Stimulated activated CD8-positive, alpha-beta memory T cell treated with anti-CD3 and anti-CD28 coated beads, Interleukin-7, amount 100 ng/mL, for 24 hours (primary cell): ENCODE measurements at regions not wholly inside any gene's neighbourhood (a gene's known extent, or its start where the extent isn't known, plus 50 kb on each side); places are given as distances from the start of the nearest gene placed in this dataset.

Experiments
- DNase-seq: peaks from one replicate; pipeline ENCODE4 v3.0.0-alpha.2; 2020; ENCODE audit warnings: low read depth

DNA sequence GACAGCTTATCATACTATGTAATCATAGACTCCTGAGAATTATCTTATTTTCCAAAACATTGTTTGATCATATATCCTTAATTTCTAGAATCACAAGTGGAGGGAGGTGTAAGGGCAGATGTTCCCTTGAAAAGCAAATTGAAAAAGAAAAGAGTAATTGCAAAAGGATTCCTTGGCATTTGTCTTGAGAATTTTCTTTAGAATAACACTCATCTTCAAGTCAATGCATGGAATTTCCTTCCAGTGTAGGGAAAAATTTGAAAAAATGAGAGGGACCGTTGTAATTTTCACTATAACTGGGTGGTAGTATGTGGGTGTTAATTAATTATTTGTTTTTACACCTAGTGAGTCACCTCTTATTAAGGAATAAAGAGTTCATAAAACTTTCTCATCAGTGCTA is 724.6 kb upstream of the ADAMTS5 start:
- DNase-seq = no peak

GRCh38 chr21:27691006-27691405 is 724.1 kb upstream of the ADAMTS5 start:
- DNase-seq = no peak

GRCh38 chr21:27690426-27690825 is 723.5 kb upstream of the ADAMTS5 start:
- no peak for DNase-seq

DNA sequence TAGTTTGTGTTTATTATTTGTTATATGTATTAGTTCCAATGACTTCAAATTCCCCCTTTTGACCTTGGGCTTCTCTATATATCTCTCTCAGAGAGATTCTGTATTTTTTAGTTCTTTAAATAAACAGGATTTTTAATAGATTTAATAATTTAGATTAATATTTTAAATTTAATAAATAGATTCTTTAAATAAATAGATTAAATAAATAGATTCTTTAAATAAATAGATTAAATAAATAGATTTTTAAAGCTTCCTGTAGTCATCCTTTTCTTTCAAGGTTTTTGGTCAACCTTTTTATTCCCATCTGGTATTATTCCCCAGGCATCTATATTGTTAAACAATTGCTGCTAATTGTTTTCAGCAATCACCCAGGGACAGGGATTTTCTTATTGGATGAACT is 721.9 kb upstream of the ADAMTS5 start:
- DNase-seq = no peak

DNA sequence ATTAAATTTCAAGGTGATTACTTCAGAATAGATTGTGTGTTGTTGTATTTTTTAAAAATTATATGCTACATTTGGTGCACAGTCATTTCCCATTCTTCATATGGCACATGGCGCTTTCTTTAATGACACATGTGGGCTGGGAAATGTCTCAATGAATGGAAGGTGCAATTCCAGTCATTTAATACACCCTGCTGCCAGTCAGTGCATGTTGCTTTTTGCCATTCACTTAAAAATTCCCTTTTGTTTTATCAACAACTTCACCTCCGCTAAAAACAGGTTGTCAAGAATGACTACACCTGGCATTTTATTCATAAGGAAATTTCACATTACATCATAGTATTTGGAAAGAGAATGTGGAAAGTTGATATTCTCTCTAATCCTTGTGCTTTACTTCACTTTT is 716.4 kb upstream of the ADAMTS5 start:
- DNase-seq = no peak

- no peak for DNase-seq
Measured at GRCh38 chr21:27681841-27682240, 715.0 kb upstream of the ADAMTS5 start.

DNA sequence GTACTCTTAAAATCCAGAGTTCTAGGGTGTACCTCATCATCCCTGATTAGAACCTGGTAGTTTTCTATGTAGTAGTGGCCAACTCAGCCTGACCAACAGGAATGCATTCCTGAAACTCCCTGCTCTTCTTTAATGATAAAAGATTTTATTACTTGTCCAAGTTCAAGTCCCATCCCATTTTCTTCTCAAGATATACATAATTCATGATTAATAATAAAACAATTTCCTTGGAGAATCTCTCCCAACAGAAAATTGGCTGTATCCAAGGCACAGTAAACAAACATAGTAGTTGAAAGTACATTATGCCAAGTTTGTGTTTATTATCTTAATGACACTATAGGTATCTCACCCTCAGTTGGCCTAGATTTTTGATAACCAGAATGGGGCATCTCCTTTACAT is 714.1 kb upstream of the ADAMTS5 start:
- DNase-seq = no peak

- no peak for DNase-seq
Measured at GRCh38 chr21:27680181-27680580, 713.3 kb upstream of the ADAMTS5 start.

GRCh38 chr21:27678511-27678910 is 711.6 kb upstream of the ADAMTS5 start:
- no peak for DNase-seq

DNA sequence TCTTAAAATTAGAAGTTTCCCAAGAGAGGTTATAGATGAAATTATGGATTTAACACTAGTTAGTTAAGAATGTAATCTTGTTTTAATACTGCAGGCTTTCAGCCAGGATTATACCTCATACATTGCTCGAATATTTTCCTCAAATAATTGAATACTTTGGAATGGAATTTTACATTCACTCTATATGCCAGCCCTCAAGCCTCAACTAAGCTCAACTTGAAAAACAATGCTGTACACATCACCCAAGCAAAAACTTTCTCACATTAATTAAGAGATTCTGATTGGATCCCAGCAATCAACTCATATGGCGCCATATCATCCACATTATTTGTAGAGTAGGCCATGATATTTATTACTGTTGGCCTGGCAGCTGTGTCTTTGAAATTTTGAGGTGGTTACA is 710.7 kb upstream of the ADAMTS5 start:
- DNase-seq = no peak

DNA sequence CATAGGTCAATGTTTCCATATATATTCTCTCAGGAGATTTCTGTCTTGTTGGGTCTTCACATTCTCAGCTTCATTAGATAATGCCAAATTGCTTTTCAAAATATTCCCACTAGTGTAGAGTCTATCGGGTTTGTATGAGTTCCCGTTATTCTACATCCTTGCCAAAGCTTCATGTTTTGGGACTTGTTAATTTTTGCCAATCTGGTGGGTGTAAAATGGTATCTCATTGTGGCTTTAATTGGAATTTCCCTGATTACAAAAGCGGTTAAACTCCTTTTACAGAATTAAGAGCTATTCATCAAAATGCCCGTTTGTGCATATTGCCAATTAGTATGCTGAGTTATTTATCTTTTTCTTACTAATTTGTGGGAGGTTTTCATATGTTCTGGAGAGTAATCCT is 708.4 kb upstream of the ADAMTS5 start:
- DNase-seq = no peak

- no peak for DNase-seq
Measured at GRCh38 chr21:27674041-27674615, 707.2 kb upstream of the ADAMTS5 start.

GRCh38 chr21:27673581-27673980 is 706.7 kb upstream of the ADAMTS5 start:
- DNase-seq = no peak

DNA sequence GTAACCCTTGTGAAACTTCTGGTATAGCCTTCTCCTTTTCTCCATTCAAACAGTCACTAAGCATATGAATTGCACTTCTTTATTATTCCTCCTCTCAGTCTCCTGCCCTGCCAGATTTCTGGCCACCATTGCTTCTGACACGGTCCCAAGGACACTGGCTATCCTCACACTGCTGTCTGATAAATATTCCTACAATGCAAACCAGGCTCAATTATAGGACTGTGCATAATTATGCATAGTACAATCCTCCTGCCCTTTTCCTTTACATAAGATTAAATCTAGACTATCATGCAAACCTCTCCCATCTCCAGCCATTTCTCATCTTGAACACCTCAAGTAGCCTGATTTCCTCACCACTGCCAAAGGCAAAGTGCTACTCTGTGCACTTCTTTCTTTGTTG is 704.3 kb upstream of the ADAMTS5 start:
- DNase-seq = no peak

- no peak for DNase-seq
Measured at GRCh38 chr21:27653481-27653880, 686.6 kb upstream of the ADAMTS5 start.

DNA sequence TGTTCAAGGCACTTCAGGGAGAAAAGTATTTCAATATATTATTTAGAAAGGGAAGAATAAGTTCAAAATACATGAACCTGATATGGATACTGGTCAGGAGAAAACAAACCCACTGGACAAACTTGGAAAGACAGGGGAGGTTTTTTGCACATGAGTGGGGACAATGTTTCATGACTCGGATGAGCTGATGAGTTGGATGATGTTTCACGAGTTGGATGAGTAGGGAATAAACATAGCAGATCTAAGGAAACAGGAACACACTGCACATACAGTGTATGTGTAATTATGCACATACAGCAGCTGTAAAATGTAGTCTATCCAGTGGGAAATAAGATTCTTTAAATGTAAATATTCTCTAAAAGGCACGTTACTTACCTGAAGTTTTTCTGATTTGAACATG is 682.9 kb upstream of the ADAMTS5 start:
- DNase-seq = no peak

DNA sequence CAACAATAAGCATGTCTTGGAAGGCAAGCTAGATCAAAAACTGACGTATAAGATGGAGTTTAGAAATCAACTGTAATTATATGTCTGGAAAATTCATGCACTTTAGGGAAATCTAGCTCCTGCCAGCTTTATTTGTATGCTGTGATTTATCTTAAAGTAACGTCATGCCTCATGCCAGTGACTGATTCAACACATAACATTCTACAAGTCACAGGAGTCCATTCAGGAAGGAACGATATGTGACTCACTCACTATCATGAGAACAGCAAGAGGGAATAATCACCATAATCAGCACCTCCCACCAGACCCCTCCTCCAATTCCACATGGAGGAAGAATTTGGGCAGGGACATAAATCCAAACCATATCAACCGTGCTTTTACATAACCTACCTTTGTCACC is 682.4 kb upstream of the ADAMTS5 start:
- no peak for DNase-seq

GRCh38 chr21:27648560-27648959 is 681.7 kb upstream of the ADAMTS5 start:
- no peak for DNase-seq

DNA sequence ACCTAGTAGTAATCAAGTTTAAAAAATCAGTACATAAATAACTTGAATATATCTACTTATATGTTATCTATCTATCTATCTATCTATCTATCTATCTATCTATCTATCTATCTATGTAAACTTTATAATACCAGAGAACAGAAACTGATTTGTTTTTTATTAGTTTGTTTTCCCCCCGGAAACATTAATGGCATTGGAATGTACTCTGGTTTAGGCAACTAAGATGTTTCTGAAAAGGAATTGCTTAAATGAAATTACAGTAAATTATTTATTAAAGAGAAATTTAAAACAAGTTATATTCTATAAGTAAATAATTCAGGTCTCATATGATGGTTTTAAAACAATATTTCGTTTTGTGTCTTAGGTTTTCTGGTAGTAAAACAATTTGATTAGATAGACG is 681.0 kb upstream of the ADAMTS5 start:
- DNase-seq = no peak

GRCh38 chr21:27647401-27647800 is 680.5 kb upstream of the ADAMTS5 start:
- DNase-seq = no peak

DNA sequence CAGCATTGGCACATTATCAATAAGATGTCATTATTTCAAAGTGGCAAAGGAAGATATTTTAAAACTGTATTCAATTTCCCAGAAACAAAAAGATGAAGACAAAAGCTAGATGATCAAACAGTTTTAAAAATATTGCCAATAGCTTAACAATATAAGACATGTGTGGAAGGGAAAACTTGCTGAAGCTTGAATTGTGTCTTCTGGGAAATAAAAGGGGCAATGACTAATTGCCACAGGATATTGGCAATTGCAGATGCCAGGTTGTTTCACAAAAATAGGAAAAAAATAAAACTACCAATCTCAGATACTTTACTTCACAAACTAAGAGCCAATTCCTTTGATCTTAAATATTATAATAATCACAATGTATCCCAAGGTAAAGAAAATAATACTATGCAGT is 679.8 kb upstream of the ADAMTS5 start:
- no peak for DNase-seq

GRCh38 chr21:27646056-27646455 is 679.2 kb upstream of the ADAMTS5 start:
- DNase-seq = no peak

- no peak for DNase-seq
Measured at GRCh38 chr21:27645285-27645684, 678.4 kb upstream of the ADAMTS5 start.

DNA sequence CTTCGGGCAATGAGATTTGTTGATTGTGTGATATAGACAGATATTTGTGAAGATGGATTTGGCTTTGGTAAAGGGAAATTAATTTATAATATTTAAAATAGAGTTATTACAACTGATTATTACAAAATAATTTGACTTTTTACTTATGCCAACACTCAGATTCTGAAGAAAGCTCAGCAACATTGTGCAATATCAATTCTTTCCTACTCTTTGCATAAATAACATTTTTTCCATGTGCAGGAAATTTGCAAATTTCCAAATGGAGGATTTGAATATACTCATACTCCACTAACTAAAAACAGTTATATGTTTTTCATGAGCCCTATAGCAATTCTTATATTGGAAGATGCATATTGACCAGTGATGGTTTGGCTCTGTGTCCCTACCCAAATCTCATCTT is 676.4 kb upstream of the ADAMTS5 start:
- DNase-seq = no peak

DNA sequence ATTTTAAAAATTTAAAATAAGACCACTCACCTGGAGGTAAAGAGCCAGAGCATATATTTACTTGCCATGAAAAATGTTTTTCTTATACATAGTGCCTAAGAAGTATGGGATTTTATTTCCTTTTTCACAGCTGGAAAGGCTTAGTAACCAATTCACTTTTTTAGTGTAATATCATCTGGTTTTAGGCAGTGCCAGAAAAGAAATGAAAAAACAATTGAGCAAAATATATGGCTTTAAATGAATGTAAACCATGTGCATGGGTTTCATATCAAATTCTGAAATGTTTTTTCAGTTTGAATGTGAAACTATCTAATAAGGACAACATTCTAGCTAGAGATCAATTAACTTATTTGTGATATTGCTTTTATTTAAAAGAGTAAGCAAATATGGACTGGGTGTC is 672.4 kb upstream of the ADAMTS5 start:
- DNase-seq = no peak
